ENCODE measurements at regions not wholly inside any gene's neighbourhood (a gene's known extent, or its start where the extent isn't known, plus 50 kb on each side); places are given as distances from the start of the nearest gene placed in this dataset.
"Not testable (repeated sequence)": the region's sequence is repeated elsewhere in the genome, so short reads cannot be mapped to it uniquely, and the experiment has no call there.

DNA sequence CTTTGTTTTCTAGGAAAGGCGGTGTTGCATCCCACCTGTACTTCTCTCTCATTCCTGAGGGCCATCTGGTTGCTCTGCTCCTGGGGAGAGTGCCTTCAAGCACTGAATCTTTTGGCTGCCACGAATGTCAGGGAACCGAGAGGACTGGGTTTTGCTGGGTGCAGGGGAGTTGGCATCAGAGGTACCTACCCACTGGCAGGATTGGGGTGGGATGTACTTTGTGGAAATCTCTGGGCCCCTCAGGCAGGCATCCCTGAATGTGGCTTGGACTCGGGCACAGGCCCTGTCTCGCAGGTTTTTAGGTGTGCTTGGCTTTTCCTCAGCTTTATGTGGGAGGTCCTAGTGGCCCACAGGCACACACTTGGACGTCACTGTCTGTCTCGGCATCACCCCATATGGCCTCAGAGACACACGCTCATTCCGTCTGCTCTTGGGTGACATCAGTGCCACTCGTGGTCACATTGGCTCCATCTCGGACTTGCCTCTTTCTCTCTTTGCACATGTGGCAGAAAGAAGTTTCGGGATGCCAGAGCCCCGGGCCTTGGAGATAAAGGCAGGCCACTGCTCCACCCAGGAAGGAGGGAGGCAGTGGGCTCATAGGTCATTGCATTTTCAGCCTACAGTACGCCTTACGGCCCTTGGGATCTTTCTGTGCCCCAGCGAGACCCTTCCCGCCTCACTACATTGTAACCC is 325.6 kb downstream of the ZNF716 start:
- DNase-seq (ENCODE audit: low read depth, low spot score) = no peak
- CTCF ChIA-PET = no interaction called here
- Histone ChIP-seq H3K27me3 (ENCODE audit: control insufficient read depth, insufficient read depth, low read length) (no peaks in the 10 kb centered on the region), H3K4me3 (ENCODE audit: low read depth, low read length) (no peak overlapping the region), H3K27ac (ENCODE audit: low read depth, low read length) (no peak overlapping the region), H3K9me3 (ENCODE audit: control insufficient read depth, insufficient read depth, low read length) (peaks cover 71% of the 10 kb centered on the region)
- TF ChIP-seq, protein P1, sequence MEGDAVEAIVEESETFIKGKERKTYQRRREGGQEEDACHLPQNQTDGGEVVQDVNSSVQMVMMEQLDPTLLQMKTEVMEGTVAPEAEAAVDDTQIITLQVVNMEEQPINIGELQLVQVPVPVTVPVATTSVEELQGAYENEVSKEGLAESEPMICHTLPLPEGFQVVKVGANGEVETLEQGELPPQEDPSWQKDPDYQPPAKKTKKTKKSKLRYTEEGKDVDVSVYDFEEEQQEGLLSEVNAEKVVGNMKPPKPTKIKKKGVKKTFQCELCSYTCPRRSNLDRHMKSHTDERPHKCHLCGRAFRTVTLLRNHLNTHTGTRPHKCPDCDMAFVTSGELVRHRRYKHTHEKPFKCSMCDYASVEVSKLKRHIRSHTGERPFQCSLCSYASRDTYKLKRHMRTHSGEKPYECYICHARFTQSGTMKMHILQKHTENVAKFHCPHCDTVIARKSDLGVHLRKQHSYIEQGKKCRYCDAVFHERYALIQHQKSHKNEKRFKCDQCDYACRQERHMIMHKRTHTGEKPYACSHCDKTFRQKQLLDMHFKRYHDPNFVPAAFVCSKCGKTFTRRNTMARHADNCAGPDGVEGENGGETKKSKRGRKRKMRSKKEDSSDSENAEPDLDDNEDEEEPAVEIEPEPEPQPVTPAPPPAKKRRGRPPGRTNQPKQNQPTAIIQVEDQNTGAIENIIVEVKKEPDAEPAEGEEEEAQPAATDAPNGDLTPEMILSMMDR (IDR thresholded peaks at IDR 0.05; ENCODE audit: low read depth, low read length) = no peak
- POLR2A ChIA-PET = no interaction called here

DNA sequence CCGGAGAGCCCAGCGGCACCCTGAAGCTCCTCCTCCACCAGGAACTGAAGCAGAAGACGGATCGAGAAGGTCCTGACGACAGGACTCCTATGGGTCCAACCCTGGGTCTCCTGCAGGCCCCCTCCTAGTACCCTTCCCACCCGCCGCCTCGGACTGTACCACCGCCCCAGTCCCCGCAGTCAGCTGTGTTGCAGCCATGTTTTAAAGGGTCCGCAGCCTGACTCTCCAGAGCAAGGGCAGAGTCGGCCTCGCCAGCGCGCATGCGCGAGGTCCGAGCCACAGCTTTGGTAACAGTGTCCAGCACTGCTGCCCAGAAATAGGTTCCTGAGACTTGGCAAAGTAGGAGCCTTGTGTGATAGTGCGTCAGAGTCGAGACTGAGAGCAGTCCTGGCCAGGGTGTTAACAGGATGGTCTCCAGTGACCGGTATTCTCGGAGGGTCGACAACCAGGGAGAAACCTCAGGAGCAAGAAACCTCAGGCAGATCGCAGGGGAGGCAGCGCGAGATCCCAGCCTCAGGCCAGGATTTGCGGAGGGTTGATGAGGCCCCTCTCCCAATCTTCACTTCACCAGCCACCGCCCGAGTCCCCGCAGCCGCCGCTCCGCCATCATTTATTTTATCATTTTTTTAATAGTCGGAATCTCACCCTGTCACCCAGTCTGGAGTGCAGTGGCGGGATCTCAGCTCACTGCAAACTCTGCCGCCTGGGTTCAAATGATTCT is 326.3 kb downstream of the ZNF716 start:
- H3K4me3 ChIP-seq (ENCODE audit: low read depth, low read length); H3K27me3 ChIP-seq (ENCODE audit: control insufficient read depth, insufficient read depth, low read length); POLR2A ChIA-PET; CTCF ChIA-PET; DNase-seq (ENCODE audit: low read depth, low spot score); H3K27ac ChIP-seq (ENCODE audit: low read depth, low read length): not testable (repeated sequence)
- H3K9me3 ChIP-seq (ENCODE audit: control insufficient read depth, insufficient read depth, low read length) = peaks cover 64% of the 10 kb centered on the region

DNA sequence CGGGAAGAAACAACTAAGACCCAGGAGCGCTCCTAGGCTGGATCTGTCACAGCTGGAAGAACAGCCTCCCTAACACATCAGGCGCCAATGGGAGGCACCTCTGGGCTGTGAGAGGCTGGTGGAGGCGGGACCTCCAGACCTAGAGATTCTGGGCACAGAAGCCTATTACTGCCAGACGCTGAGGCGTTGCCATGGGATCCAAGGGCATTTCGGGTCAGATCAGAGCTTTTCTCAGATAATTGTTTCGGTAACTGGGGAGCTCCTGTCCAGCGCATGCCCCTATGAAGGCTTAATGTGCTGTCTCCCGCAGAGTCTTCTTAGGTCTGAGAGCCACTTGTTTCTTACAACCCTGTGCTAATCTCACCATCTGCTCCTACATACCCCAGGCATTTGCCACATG is 339.2 kb downstream of the ZNF716 start:
- TF ChIP-seq, protein P1 (IDR thresholded peaks at IDR 0.05; ENCODE audit: low read depth, low read length) = no peak
- DNase-seq (ENCODE audit: low read depth, low spot score) = no peak
- Histone ChIP-seq H3K27me3 (ENCODE audit: control insufficient read depth, insufficient read depth, low read length) (no peaks in the 10 kb centered on the region), H3K27ac (ENCODE audit: low read depth, low read length) (no peak overlapping the region), H3K4me3 (ENCODE audit: low read depth, low read length) (no peak overlapping the region), H3K9me3 (ENCODE audit: control insufficient read depth, insufficient read depth, low read length) (peaks cover 20% of the 10 kb centered on the region)
- ChIA-PET CTCF (no interaction called here), POLR2A (no interaction called here)

DNA sequence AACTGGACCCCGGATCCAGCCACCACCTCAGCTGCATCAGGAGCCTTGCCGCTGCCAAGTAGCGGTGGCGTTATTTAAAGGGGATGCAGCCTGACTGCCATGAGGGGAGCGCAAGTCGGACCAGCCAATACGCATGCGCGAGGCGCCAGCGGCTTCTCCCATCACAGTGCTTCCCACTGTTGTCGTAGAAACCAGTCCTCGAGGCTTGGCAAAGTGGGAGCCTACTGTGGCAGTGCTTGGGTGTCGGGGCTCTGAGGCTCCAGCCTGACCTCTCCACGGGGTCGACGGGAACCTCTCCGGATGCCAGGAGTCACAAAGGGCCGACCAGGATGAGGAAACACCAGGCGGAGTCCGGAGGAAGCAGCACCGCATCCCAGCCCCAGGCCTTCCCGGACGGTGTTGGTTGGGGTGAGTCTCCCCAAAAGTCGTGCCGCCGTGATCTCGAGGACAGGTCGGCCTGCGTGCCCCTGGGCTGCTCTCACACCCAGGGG is 369.6 kb downstream of the ZNF716 start:
- DNase-seq (ENCODE audit: low read depth, low spot score) = no peak
- TF ChIP-seq, protein P1 (IDR thresholded peaks at IDR 0.05; ENCODE audit: low read depth, low read length) = no peak
- H3K27me3 ChIP-seq (ENCODE audit: control insufficient read depth, insufficient read depth, low read length) = no peaks in the 10 kb centered on the region
- no peak overlapping the region for H3K27ac ChIP-seq (ENCODE audit: low read depth, low read length)
- POLR2A ChIA-PET = no interaction called here
- CTCF ChIA-PET = no interaction called here
- H3K4me3 ChIP-seq (ENCODE audit: low read depth, low read length) = no peak overlapping the region
- peaks cover 63% of the 10 kb centered on the region for H3K9me3 ChIP-seq (ENCODE audit: control insufficient read depth, insufficient read depth, low read length)

DNA sequence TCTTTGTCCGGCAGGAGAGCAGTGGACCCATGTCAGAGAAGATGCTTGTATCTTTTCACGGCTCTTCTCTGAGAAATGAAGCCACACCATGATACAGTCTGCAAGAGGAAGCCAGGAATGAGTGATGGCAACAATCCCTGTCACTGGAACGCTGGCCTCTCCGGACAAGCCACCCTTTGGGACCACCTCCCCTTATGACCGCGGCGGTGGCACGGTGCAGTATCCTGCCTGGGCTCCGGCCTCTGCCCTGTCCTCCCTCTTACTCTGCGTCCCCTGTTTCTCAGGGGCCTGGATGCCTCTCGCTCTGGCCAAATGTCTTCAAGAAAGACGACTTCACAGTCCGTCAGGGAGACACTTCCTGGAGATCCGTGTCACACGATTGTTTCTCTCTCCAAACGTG is 370.5 kb downstream of the ZNF716 start:
- Histone ChIP-seq H3K9me3 (ENCODE audit: control insufficient read depth, insufficient read depth, low read length) (peaks cover 67% of the 10 kb centered on the region), H3K27ac (ENCODE audit: low read depth, low read length) (no peak overlapping the region), H3K4me3 (ENCODE audit: low read depth, low read length) (no peak overlapping the region), H3K27me3 (ENCODE audit: control insufficient read depth, insufficient read depth, low read length) (no peaks in the 10 kb centered on the region)
- no peak for DNase-seq (ENCODE audit: low read depth, low spot score)
- CTCF ChIA-PET = no interaction called here
- TF ChIP-seq, protein P1 (IDR thresholded peaks at IDR 0.05; ENCODE audit: low read depth, low read length) = no peak
- POLR2A ChIA-PET = no interaction called here
